GM18873 (cell line): ENCODE measurements at regions not wholly inside any gene's neighbourhood (a gene's known extent, or its start where the extent isn't known, plus 50 kb on each side); places are given as distances from the start of the nearest gene placed in this dataset.

Source experiments
- ATAC-seq: cut with Tn5 transposase; IDR thresholded peaks from one replicate; pipeline ENCODE4 v1.9.1; 2021; ENCODE audit warnings: mild to moderate bottlenecking, moderate library complexity, moderate number of reproducible peaks; ENCODE audit not compliant: unreplicated experiment, low FRiP score

GRCh38 chr5:97658116-97658900, 475.3 kb upstream of the RIOK2 start:
- ATAC-seq = no peak

GRCh38 chr5:97666783-97667182, 483.7 kb upstream of the RIOK2 start:
- no peak for ATAC-seq

GRCh38 chr5:97670447-97670846, 487.4 kb upstream of the RIOK2 start:
- ATAC-seq = no peak

GRCh38 chr5:97676608-97677007, 493.6 kb upstream of the RIOK2 start:
- no peak for ATAC-seq

- no peak for ATAC-seq
Observed at GRCh38 chr5:97694091-97694490, 511.0 kb upstream of the RIOK2 start.

- ATAC-seq = no peak
Observed at GRCh38 chr5:97714424-97714823, 531.4 kb upstream of the RIOK2 start.

- ATAC-seq = no peak
Observed at GRCh38 chr5:97726106-97726505, 543.1 kb upstream of the RIOK2 start.

- ATAC-seq = no peak
Observed at GRCh38 chr5:97728920-97729319, 545.9 kb upstream of the RIOK2 start.

- ATAC-seq = no peak
Observed at GRCh38 chr5:97729938-97730337, 546.9 kb upstream of the RIOK2 start.

GRCh38 chr5:97735209-97735608, 552.2 kb upstream of the RIOK2 start:
- no peak for ATAC-seq

GRCh38 chr5:97737608-97738007, 554.6 kb upstream of the RIOK2 start:
- no peak for ATAC-seq

- ATAC-seq = no peak
Observed at GRCh38 chr5:97745817-97746216, 562.8 kb upstream of the RIOK2 start.

GRCh38 chr5:97750576-97750975, 567.5 kb upstream of the RIOK2 start:
- no peak for ATAC-seq

GRCh38 chr5:97751540-97751939, 568.5 kb upstream of the RIOK2 start:
- no peak for ATAC-seq

GRCh38 chr5:97752871-97753270, 569.8 kb upstream of the RIOK2 start:
- no peak for ATAC-seq

GRCh38 chr5:97762483-97762882, 579.4 kb upstream of the RIOK2 start:
- ATAC-seq = no peak

GRCh38 chr5:97764700-97765099, 581.7 kb upstream of the RIOK2 start:
- ATAC-seq = no peak

GRCh38 chr5:97778451-97778850, 595.4 kb upstream of the RIOK2 start:
- ATAC-seq = no peak

GRCh38 chr5:97788369-97788768, 605.3 kb upstream of the RIOK2 start:
- ATAC-seq = no peak

- ATAC-seq = no peak
Observed at GRCh38 chr5:97797994-97798451, 615.0 kb upstream of the RIOK2 start.

- no peak for ATAC-seq
Observed at GRCh38 chr5:97801461-97801860, 618.4 kb upstream of the RIOK2 start.

GRCh38 chr5:97820138-97820537, 637.1 kb upstream of the RIOK2 start:
- no peak for ATAC-seq
